HepG2 (cell line): ENCODE measurements at regions not wholly inside any gene's neighbourhood (a gene's known extent, or its start where the extent isn't known, plus 50 kb on each side); places are given as distances from the start of the nearest gene placed in this dataset.

Experiments
- ATAC-seq: fragments of 200-7000 bp; cut with Tn5 transposase; 3 replicates; pipeline ENCODE4 v1.9.1; 2020; ENCODE audit warnings: mild to moderate bottlenecking, moderate library complexity
- BruUV-seq: library from RNA; stranded (reverse); fragments of 400-500 nt; replicated peaks from 2 replicates; lab custom pipeline; 2021; lab: Mats Ljungman, UMichigan
- CTCF ChIA-PET: fragments of 300-600 bp; formaldehyde crosslinking; extraction: SDS; loops from one replicate; lab custom pipeline; 2021; ENCODE audit warnings: low total read pairs, inconsistent platforms, low intra/inter-chr PET ratio; lab: Yijun Ruan, JAX
- POLR2A ChIA-PET: fragments of 350-600 bp; sonication (Branson Sonifier 250); formaldehyde crosslinking; loops from one replicate; lab custom pipeline; 2020; ENCODE audit warnings: antibody characterized with exemption, inconsistent platforms; lab: Yijun Ruan, JAX
- DNase-seq: peaks from one replicate; pipeline ENCODE4 v3.0.0-alpha.2; 2015; ENCODE audit warnings: low spot score
- FAIRE-seq: peaks from 3 replicates; lab custom pipeline; 2011; peaks lifted over from hg19 to GRCh38; lab: Jason Lieb, UNC
- H2AFZ ChIP-seq: one replicate; pipeline ENCODE4 v1.6.1; 2011; ENCODE audit warnings: low read length, inconsistent platforms
- H3K27ac ChIP-seq: fragments of 300-600 bp; 3 replicates; pipeline ENCODE4 v1.8.0; 2011; ENCODE audit warnings: mixed run types, mild to moderate bottlenecking, mixed read lengths, low read length, inconsistent platforms; ENCODE audit not compliant: insufficient read depth; ENCODE audit errors: extremely low read length
- H3K27me3 ChIP-seq, 2 experiments: fragments of 200-600 bp in 1 of 2; 2 replicates in 1 of 2; 3 replicates in 1 of 2; pipeline versions ENCODE4 v1.6.0 to v1.8.0; 2011; ENCODE audit warnings: low read length in 2 of 2, mild to moderate bottlenecking in 2 of 2, moderate library complexity in 2 of 2, inconsistent platforms in 1 of 2; ENCODE audit not compliant: insufficient read depth in 2 of 2, control insufficient read depth in 1 of 2
- H3K36me3 ChIP-seq, 2 experiments: fragments of 200-600 bp in 1 of 2; replicated peaks in 1 of 2; 2 replicates in 1 of 2; 3 replicates in 1 of 2; pipeline versions ENCODE4 v1.5.1 to v1.8.0; 2011; ENCODE audit warnings: low read length in 2 of 2, inconsistent platforms in 1 of 2; ENCODE audit not compliant: insufficient read depth in 2 of 2, control insufficient read depth in 1 of 2
- H3K4me1 ChIP-seq: 2 replicates; pipeline ENCODE4 v1.5.1; 2012; ENCODE audit warnings: low read length, inconsistent platforms; ENCODE audit not compliant: insufficient read depth
- H3K4me2 ChIP-seq: 2 replicates; pipeline ENCODE4 v1.6.0; 2011; ENCODE audit warnings: low read depth, low read length, inconsistent platforms
- H3K4me3 ChIP-seq, 3 experiments: fragments of 200-600 bp in 1 of 3; sonication (generic), shearing (Covaris generic) in 1 of 3; replicated peaks in 1 of 3; 2 replicates each; pipeline ENCODE4 v1.5.1; 2011 to 2016; ENCODE audit warnings: low read length in 3 of 3, inconsistent platforms in 2 of 3, low read depth in 2 of 3, mild to moderate bottlenecking in 2 of 3, control low read depth in 1 of 3, mixed read lengths in 1 of 3; ENCODE audit not compliant: insufficient read depth in 1 of 3
- H3K79me2 ChIP-seq: one replicate; pipeline ENCODE4 v1.6.1; 2011; ENCODE audit warnings: low read length, inconsistent platforms; ENCODE audit not compliant: insufficient read depth
- H3K9ac ChIP-seq: 2 replicates; pipeline ENCODE4 v1.6.0; 2011; ENCODE audit warnings: mild to moderate bottlenecking, low read depth, low read length, inconsistent platforms; ENCODE audit not compliant: insufficient read depth
- H3K9me3 ChIP-seq: 2 replicates; pipeline ENCODE4 v1.5.1; 2012; ENCODE audit warnings: mild to moderate bottlenecking, low read length
- H4K20me1 ChIP-seq: 2 replicates; pipeline ENCODE4 v1.6.0; 2011; ENCODE audit warnings: inconsistent platforms, mild to moderate bottlenecking, low read length, moderate library complexity; ENCODE audit not compliant: insufficient read depth
- ATF7 ChIP-seq, 2 experiments: fragments of 450-650 bp in 1 of 2; sonication (generic) in 1 of 2; formaldehyde crosslinking in 1 of 2; IDR thresholded peaks; 2 replicates each; pipeline versions ENCODE4 v1.4.0 to v1.6.1; 2016 to 2020; ENCODE audit warnings: antibody characterized with exemption in 1 of 2, mild to moderate bottlenecking in 1 of 2, missing genetic modification reagents in 1 of 2
- CEBPB ChIP-seq: IDR thresholded peaks from 2 replicates; pipeline ENCODE4 v1.6.1; 2011; ENCODE audit warnings: low read depth, low read length, improper control_type of control experiment, borderline replicate concordance
- CREBL2 ChIP-seq: sonication (generic); formaldehyde crosslinking; IDR thresholded peaks from 2 replicates; pipeline ENCODE4 v1.8.1; 2023; ENCODE audit warnings: missing genetic modification reagents, mild to moderate bottlenecking, borderline replicate concordance
- FOXA3 ChIP-seq: IDR thresholded peaks from 2 replicates; pipeline ENCODE4 v1.6.1; 2016; ENCODE audit warnings: missing genetic modification reagents, missing compliant biosample characterization
- HDAC6 ChIP-seq: fragments of 200-600 bp; sonication (generic); IDR thresholded peaks from 2 replicates; pipeline ENCODE4 v1.7.0; 2017; ENCODE audit warnings: mild to moderate bottlenecking, antibody characterized with exemption, low read length, low read depth
- RAD21 ChIP-seq: fragments of 450-650 bp; formaldehyde crosslinking; IDR thresholded peaks from 2 replicates; pipeline ENCODE4 v1.5.0; 2020; ENCODE audit warnings: mild to moderate bottlenecking
- RARA ChIP-seq: IDR thresholded peaks from 2 replicates; pipeline ENCODE4 v1.6.1; 2016; ENCODE audit warnings: missing genetic modification reagents, missing compliant biosample characterization
- SIX4 ChIP-seq: sonication (generic); formaldehyde crosslinking; IDR thresholded peaks from 2 replicates; pipeline ENCODE4 v1.4.0; 2020; ENCODE audit warnings: missing genetic modification reagents
- TCF7 ChIP-seq: sonication (generic); IDR thresholded peaks from 2 replicates; pipeline ENCODE4 v1.6.1; 2016; ENCODE audit warnings: antibody characterized with exemption, low read depth
- ZNF136 ChIP-seq: sonication (generic); formaldehyde crosslinking; IDR thresholded peaks from 2 replicates; pipeline ENCODE4 v1.8.1; 2022; ENCODE audit warnings: low read depth, mild to moderate bottlenecking, moderate library complexity, missing genetic modification reagents
- ZNF143 ChIP-seq: sonication (generic); formaldehyde crosslinking; IDR thresholded peaks from 2 replicates; pipeline ENCODE4 v1.4.0; 2020; ENCODE audit warnings: missing genetic modification reagents
- ZNF597 ChIP-seq: sonication (generic); formaldehyde crosslinking; IDR thresholded peaks from 2 replicates; pipeline ENCODE4 v1.5.0; 2020; ENCODE audit warnings: missing genetic modification reagents
- ZSCAN21 ChIP-seq: sonication (generic); formaldehyde crosslinking; IDR thresholded peaks from 2 replicates; pipeline ENCODE4 v1.8.0; 2022; ENCODE audit warnings: mild to moderate bottlenecking, missing genetic modification reagents, moderate library complexity, borderline replicate concordance
- ZUFSP ChIP-seq: sonication (generic); formaldehyde crosslinking; IDR thresholded peaks from 2 replicates; pipeline ENCODE4 v1.9.0; 2021; ENCODE audit warnings: missing genetic modification reagents, mild to moderate bottlenecking, borderline replicate concordance
- WGBS: methylation state at CpG from one replicate; pipeline ENCODE4 v1.1.6; 2017; ENCODE audit warnings: low lambda C conversion rate; 5-methylcytosine and 5-hydroxymethylcytosine counted together
- in situ Hi-C: cut with HindIII; loops from 2 replicates; pipeline ENCODE4 v1.10.0; 2017; ENCODE audit warnings: low pct_unique_long_range_greater_than_20kb; ENCODE audit not compliant: extremely low pct_ligation_motif_present
- intact Hi-C: fragments of 100-400 bp; cut with micrococcal nuclease; formaldehyde crosslinking; loops from one replicate; pipeline ENCODE4 v1.10.0; 2022; ENCODE audit not compliant: unreplicated experiment

GRCh38 chr20:5377484-5377883, 60.7 kb upstream of the PROKR2 start:
- no peaks in the 10 kb centered on the region for H3K36me3 ChIP-seq
- WGBS, result 0% methylated on average over 1 of the region's 1 CpG
- ChIA-PET POLR2A (no interaction called here), CTCF (no interaction called here)
- no TSS peak for BruUV-seq
- no peaks in the 10 kb centered on the region for H3K79me2 ChIP-seq
- no peak for FAIRE-seq
- H4K20me1 ChIP-seq, result no peaks in the 10 kb centered on the region
- TF ChIP-seq RAD21 (CRISPR knock-in tag) (no peak), ATF7 (IDR thresholded peaks at IDR 0.05) (peak; percentile 81), ATF7 (CRISPR knock-in tag; IDR thresholded peaks at IDR 0.05) (no peak), CEBPB (peak; percentile 74; the same call in 1 of the 2 replicates), ZUFSP (no peak), RARA (CRISPR knock-in tag) (no peak), ZNF597 (no peak), FOXA3 (CRISPR knock-in tag) (no peak), ZNF143 (CRISPR knock-in tag) (no peak), SIX4 (CRISPR knock-in tag) (no peak), ZSCAN21 (CRISPR knock-in tag) (no peak), ZNF136 (CRISPR knock-in tag) (no peak), CREBL2 (no peak), HDAC6 (no peak), TCF7 (no peak)
- no peak for ATAC-seq
- H3K9ac ChIP-seq, result no peak overlapping the region
- H3K4me1 ChIP-seq, result no peaks in the 10 kb centered on the region
- H3K27ac ChIP-seq, result no peak overlapping the region
- no peaks in the 10 kb centered on the region for H3K9me3 ChIP-seq
- DNase-seq, result no peak
- no peak overlapping the region for H2AFZ ChIP-seq
- H3K4me3 ChIP-seq, result no peak overlapping the region
- in situ Hi-C loops (no loop called here), intact Hi-C loops (no loop called here)
- H3K27me3 ChIP-seq, result peaks cover 2 to 16% of the 10 kb centered on the region in 2 experiments; a peak in 2 of 5 replicates
- no peak overlapping the region for H3K4me2 ChIP-seq
